NCI-H82 treated with DMSO at 0.1 percent for 48 hours (cell line): ENCODE measurements at regions not wholly inside any gene's neighbourhood (a gene's known extent, or its start where the extent isn't known, plus 50 kb on each side); places are given as distances from the start of the nearest gene placed in this dataset.

Experiments used
- DNase-seq: peaks from one replicate; lab custom pipeline; 2025; ENCODE audit not compliant: unreplicated experiment; lab: John Stamatoyannopoulos, UW

DNA sequence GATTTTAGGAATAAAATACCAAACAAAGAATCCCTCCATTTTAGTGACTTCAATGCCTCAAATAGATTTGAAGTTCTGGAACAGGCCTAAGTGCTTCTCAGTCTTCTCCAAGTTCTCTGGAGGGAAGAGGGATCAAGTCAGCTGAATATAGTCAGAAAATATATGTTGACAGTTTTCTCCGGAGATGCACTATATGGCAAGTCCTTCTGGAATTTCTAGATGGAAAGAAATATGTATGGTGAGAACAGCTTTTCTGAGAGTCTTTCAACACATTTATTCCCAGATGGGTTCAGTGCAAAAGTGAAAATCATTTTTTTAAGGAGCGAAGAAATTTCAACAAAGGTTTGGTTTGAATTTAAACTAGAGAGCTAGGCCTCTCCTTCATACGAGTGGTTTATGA is 317.4 kb upstream of the SLC30A5 start:
- DNase-seq, result no peak

DNA sequence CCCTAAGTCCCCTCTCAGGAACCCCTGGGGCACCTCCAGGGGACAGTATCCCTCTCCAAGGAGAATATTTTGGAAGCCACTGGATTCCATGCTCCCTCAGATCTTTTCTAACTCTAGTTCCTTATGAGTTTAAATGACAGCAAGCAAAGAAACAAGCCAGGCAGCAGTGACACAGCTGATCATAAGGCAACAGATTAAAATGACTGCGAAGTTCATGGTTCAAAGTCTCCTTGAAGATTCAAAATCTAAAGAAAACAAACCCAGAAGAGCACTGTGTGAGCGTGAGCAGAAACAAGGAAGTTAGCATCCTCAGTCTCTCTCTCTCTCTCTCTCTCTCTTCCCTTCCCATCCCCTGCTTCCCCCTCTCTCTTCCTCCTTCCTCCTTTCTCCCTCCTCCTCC is 316.7 kb upstream of the SLC30A5 start:
- DNase-seq, result no peak

DNA sequence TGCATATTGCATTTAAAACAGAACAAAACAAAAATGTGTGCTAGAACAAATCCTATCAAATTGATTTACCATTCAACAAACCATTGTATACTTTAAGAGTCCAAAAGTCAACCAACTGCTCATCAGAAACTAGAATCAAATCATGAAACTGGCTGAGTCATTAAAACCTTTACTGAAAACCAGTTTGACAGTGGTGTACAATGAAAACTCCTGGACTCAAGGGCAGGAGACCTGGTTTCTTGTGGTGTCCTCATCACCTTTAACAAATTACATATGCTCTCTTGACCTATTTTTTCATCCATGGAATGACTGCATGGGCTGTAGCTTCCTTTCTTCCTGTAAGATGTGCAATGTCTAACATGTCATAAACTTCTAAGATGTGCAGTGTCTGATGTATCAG is 315.3 kb upstream of the SLC30A5 start:
- no peak for DNase-seq

DNA sequence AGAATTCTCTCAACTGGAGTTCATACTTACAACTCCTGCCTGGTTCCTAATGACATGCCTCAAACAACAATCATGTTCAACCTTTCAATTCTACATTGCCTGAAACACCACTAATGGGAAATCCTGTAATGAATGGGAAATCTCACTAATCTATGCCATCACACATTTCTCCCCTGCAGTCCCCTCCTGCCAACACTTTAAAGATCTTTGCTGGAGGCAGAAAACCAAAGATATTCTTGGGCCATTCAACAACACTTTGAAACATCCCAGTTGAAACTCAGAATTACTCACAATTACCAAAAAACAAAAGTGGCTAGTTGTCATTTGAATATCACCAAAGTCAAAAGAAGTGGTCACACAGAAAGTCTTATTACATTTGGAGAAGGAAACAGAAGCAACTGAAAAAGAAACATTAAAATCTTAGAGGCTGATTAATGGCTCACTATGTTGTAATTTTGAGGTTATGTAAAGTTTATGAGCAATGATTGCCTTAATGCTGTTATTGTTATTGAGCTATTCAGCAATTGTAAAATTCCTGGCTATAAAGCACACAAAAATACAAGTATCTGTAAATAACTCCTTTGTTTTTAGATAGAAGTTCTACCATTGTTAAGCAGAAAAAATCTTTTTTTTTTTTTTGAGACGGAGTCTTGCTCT is 313.4 kb upstream of the SLC30A5 start:
- no peak for DNase-seq

DNA sequence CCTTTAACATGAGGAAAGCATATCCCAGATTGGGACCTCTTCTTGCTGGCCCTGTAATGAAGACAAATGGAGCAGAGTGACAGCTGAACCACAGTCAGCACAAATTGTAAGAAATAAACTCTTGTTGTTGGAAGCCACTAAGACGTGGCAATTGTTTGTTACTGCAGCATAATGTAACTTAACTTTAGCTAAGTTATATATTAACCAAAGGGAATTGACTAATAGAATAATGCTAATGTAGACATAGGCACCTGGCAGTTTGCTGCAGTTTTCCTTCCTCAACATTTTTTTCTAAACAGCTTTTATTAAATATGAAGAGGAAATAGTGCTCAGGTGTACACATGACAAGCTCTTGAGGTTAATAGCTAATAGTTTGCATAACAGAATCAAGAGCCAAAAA is 300.7 kb upstream of the SLC30A5 start:
- DNase-seq, result no peak

DNA sequence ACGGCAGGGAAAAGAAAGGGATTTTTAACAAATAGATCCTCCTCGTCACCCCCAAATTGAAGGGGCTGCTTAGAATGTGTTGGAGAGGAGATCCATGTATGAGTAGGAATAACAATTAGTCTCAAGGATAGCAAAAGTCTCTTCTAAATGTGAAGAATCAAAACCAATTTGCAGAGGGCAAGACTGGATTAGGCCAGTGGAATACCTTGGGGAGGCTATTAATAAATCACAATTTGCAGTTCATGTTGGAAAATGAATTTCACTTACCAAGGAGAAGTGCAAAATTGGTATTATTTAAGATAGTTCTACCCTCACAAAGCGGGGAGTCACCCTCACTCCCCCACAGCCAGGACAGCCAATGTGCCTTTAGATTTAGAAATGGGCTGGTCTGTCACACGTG is 299.8 kb upstream of the SLC30A5 start:
- no peak for DNase-seq

DNA sequence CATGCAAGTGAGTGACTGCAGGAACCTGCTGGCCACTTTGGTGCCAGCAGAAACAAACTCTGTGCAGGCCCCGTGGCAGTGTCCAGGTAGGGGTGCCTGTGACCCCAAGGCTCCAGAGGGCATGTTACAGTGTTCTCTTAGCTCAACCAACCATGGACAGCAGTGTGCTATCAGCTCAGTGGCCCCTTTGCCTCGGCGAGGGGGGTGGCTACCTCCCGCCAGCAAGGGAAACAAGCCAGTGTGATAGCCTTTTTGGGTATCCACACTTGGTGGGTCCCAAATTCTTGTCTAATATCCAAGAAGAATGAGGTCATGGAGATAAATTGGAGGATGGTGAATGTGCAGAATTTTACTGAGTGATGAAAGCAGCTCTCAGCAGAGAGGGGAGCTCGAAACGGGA is 298.6 kb upstream of the SLC30A5 start:
- no peak for DNase-seq

DNA sequence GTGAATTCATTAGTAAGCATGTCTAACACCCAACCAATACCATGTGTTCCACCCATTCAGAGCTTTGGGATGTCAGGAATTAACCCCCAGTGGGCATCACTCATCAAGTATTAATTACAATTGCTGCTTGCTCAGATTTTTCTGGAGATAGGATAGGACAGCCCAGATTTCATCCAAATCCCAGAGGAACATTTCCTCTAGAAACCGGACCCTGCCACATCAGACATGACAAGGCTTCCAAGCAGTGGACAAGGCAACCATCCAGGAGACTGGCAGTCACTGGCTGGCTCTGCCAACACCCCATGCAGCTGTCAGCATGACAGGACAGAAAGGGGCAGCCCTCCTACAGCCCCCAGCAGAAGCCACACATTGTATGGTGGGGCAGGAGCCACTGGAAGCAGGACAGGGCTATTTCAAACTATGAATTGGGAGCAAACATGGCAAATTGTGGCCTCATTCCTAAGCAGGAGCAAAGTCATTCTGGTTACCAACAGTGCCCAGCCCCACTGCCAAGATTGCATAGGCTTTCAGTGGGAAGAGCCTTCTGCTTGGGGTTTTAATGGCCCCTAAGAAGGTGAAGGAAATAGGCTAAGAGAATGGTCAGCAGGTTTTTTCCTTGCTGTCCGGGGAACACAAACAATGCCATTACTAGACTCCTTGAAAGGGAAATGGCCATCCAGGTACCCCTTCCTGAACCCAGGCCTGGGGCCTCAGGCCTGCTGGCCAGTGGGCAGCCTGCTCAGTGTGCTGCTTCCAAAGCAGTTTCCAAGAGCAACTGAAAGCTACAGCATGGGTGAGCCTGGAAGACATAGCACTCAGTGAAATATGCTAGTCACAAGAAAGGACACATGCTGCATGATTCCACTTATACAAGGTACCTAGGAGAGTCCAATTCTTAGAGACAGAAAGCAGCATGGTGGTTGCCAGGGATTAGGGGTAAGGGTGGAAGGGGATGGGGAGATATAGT is 294.7 kb upstream of the SLC30A5 start:
- DNase-seq, result no peak

DNA sequence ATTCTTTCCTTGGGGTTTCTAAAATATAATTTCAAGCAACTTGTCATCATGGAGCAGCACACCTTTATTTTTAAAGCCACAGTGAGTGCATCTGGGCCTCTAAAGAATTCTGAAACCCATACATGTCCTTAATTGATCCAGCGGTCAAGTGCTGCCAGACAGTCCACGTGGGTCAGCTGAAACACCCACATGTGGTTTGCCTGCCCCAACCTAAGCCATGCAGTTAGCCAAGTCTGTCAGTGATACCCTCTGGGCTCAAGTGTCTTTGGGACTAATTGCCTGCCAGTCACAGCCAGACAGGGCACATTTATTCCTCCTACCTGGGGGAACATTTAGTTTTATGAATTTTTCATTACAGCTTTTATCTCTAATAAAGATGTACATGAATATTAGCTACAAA is 291.4 kb upstream of the SLC30A5 start:
- DNase-seq, result no peak

DNA sequence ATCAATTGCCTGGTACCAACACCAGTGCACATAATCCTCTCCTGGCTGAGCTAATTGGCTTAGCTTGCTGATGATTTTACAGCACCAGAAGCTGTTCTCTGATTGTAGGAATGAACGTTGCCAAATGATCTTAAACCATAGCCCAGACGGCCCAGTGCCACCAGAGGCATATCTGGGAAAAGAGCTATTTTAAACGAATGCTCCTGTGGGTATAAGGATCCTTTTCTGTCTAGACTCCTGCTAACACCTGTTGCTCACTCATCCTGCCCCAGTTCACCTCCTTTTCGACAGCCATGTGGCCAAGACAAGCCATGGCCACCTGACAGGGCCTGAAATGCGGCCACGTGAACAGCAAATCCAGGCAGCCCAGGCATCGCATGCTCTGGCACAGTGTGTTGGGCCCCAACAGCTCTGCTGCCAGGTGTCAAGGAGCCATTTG is 289.9 kb upstream of the SLC30A5 start:
- DNase-seq, result no peak

DNA sequence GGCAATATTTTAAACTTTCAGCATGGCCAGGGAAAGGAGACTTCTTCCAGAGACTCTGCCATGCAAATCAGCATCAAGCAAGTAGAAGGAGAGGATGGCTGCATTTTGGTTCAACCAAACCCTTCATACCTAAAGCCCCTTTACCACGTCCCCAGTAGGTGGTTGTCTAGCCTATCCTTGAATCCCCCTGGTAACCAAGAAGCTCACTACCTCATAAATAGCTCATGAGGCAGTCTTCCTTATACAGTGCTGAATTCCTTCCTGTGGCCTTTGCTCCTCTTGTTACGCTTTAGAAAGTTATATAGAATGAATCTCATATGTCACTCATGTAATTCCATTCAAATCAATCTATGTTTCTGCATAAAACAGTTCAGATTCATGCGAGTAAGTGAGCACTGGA is 289.5 kb upstream of the SLC30A5 start:
- no peak for DNase-seq

DNA sequence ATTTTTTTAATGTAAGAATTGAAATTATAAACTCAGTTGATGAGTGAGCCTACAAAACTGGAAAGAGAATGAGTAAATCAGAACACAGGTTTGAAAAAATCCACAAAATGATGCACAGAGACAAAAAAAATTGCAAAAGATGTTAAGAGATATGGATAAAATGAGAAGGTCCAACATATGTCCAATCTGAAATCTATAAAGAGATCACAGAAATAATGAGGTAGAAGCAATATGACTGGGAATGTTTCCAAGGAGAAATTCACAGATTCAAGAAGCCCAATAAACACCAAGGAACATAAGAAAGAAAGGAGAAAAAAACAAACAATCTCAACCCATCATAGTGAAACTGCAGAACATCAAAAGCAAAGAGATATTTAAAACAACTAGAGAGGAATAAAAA is 288.4 kb upstream of the SLC30A5 start:
- DNase-seq, result no peak

DNA sequence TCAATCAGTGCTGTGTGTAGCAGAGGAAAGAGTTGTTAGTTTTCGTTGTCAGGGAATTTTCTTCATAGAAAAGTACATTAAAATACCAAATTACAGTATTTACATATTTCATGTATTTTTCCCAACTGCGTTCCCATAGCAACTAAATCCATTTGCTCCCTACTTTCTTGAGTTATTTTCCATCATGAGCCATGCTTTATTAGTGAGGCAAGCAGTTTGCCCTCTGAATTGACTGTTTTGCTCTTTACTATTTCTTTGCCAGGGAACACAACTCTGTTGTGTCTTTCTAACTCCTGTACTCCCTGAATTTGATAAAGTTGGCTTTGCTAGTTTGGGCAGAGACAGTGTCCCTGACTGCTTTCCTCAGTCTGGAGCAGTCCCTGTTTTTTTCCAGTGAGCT is 276.2 kb upstream of the SLC30A5 start:
- no peak for DNase-seq

DNA sequence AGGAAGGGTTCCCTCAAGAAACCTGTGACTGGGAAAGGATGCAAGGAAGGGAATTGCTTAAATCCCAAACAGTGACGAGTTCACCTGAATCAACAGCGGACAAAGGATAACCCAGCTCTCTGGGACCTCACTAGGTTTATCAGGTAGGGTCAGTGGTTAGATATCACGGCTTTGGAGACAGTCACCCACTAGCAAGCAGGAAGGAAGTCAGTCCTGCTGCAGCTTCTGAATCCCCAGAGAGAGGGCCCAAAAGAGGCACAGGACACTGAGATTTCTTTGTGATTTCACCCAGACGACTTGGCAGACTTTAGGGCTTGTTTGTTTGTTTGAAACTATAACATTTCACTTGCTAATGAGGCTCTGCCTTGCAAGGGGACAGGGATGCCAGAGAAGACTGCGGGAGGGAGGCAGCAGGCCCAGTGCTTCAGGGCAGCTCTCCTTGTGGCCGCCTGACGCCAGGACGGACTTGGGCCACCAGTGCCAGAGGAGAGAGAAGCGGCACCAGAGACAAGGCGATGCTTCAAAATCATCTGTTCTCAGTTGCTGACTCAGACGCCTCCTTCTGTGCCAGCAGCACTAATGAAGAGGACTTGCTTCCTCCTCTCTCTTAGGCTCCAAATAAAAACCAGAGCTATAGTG is 275.6 kb upstream of the SLC30A5 start:
- no peak for DNase-seq

DNA sequence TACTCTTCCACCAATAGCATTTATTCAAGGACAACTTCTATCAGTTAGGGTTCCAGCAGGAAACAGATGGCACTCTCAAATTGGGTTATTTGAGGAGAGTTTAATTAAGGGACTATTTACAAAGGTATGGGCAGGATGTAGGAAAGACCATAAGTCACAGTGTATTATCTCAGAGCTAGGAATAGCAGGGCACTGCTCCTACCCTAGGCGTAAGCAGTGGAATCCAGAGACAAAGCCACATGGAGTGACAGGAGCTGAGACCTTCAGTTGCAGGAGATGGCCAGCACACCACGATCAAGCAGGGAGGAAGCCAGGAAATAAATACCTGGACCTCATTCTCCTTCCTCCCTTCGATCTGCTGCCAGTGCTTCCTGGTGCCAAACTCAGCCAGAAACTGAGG is 274.9 kb upstream of the SLC30A5 start:
- no peak for DNase-seq

DNA sequence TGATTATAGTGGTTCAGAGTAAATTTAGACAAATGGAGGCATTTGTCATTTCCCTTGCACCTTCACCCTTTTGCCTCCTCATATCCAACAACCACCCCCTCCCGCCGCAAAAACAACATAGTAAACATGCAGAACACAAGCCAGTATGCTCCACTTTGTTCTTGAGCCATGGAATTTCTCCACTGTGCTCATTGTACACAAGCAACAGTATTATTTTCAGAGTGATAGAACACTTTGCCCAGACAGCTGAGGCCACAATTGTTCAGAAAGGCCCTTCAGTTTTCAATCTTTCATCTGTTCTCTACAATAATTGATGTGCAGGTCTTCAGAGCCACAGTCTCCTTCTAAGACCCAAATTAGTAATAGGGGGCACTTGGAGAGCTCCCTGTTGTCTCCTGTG is 272.8 kb upstream of the SLC30A5 start:
- no peak for DNase-seq

DNA sequence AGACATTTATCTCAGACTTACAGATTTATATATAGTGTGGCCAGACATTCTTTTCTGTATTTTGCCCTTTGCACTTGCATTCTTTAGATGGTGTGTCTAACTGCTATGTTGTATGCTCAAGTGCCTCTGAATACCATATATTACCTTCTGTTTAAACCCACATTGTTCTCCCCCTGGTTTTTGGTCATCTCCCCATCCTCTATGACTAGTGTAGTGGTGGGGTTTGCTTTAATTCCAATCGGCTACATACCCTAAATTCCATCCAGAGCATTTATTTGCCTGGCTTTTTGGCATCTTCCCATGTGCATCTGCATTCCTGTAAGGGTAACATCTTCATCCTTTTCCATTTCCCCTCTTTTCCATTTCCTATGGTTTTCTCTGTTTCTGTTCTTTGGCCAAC is 271.0 kb upstream of the SLC30A5 start:
- DNase-seq, result no peak

DNA sequence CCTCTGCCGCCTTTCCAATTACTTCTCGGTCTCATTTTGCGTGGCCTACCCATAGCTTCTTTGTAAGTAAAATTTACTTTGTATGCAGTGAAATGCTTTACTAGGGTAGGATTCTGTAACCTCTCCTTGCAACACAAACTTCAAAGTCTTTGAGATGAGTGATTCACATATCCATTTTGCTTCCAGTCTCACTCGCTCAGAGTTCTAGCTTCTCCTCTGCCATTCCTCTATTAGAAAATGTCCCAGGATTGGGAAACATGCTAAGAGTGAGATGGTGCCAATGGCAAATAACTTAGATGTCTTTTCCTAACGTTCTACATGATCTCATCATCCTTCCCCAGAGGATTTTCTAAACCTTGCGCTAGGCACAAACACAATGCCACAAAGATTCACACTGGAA is 270.5 kb upstream of the SLC30A5 start:
- no peak for DNase-seq

DNA sequence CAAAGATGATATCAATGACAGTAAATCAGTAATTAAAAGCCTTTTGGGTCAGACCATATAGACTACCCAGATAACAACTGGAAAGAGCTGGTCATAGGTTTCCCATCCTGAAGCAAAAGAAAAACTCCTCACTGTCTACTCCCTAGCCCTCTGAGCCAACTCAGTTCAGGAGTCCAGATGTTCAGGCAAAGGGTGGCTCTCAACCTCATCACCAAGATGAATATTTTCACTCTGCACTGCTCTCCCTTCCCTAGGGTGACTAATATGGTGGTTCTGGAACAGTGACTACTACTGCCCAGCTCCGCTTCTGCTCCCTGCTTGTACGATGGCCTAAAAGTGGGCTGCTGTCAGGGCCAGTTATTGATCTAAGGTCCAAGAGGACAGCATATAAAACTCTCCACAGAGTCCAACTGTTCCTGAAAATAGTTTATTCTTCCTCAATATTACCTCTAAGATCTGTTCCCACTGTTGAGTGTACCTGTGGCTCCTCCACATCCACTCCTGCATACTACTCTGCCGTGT is 263.4 kb upstream of the SLC30A5 start:
- no peak for DNase-seq

DNA sequence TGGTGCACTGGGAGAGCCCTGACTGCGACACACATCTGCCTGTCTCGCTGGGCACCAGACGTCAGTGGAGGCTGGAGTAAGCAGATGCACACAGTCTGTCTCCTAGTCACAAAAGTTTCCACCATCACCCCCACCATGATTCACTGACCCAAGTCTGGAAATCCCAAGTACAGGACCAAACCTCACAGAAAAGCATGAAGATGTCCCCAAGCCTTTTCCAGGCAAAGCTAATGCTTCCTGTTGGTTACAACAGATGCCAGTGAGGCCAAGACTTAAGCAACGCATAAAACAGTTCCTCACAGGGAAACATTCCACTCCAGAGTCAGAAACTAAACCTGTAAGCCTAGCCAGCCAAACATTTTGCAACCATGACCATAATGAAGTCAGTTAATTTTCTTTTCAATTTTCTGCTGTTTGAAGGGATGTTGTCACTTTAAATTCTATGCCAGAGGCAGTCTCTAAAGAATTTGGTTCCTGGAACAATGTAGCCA is 259.3 kb upstream of the SLC30A5 start:
- no peak for DNase-seq

DNA sequence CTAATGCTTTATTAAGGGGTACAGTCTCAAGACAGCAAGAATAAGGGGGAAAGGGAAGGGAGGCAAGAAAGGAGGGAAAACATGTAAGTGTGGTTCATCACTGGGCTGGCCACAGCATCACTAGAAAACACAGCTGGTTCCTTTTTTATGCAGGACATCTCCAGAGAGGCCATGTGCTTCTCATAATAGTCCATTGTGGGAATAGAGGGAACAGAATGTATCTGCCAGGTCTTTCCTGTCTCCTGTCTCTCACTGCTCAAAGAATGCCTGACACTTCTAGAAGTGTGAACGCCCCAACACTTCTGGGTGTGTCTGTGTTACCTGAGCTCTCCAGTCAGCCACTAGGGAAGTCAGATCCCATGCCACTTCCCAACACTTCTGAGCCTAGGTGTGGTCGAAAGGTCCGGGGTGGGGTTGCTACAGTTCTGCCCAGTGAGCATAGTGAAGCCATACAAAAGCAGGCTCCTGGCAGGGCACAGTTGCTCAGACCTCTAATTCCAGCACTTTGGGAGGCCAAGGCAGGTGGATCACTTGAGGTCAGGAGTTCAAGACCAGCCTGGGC is 255.6 kb upstream of the SLC30A5 start:
- no peak for DNase-seq
